Smooth muscle cell (in vitro differentiated cells): ENCODE measurements at regions not wholly inside any gene's neighbourhood (a gene's known extent, or its start where the extent isn't known, plus 50 kb on each side); places are given as distances from the start of the nearest gene placed in this dataset.

Experiments
- DNase-seq: peaks from one replicate; lab custom pipeline; 2025; ENCODE audit not compliant: unreplicated experiment; lab: John Stamatoyannopoulos, UW
- H2AFZ ChIP-seq: fragments of 200-600 bp; sonication (generic); 2 replicates; pipeline ENCODE4 v1.6.0; 2016; ENCODE audit warnings: antibody characterized with exemption, low read depth, mild to moderate bottlenecking
- H3F3A ChIP-seq: fragments of 200-600 bp; sonication (generic); 2 replicates; pipeline ENCODE4 v1.6.0; 2017; ENCODE audit warnings: antibody characterized with exemption, low read depth
- H3K27ac ChIP-seq: fragments of 200-600 bp; sonication (generic); 2 replicates; pipeline ENCODE4 v1.5.1; 2016; ENCODE audit warnings: low read depth, mild to moderate bottlenecking
- H3K27me3 ChIP-seq: fragments of 200-600 bp; sonication (generic); 2 replicates; pipeline ENCODE4 v1.6.1; 2016; ENCODE audit warnings: low read depth, mild to moderate bottlenecking
- H3K36me3 ChIP-seq: fragments of 200-600 bp; sonication (generic); 2 replicates; pipeline ENCODE4 v1.5.1; 2016; ENCODE audit warnings: low read depth
- H3K4me1 ChIP-seq: fragments of 200-600 bp; sonication (generic); 2 replicates; pipeline ENCODE4 v1.5.1; 2016; ENCODE audit warnings: low read depth
- H3K4me2 ChIP-seq: fragments of 200-600 bp; sonication (generic); 2 replicates; pipeline ENCODE4 v1.6.0; 2016; ENCODE audit warnings: mild to moderate bottlenecking
- H3K4me3 ChIP-seq: fragments of 200-600 bp; sonication (generic); 2 replicates; pipeline ENCODE4 v1.5.1; 2016; ENCODE audit warnings: mild to moderate bottlenecking
- H3K79me2 ChIP-seq: fragments of 200-600 bp; sonication (generic); 2 replicates; pipeline ENCODE4 v1.6.0; 2016; ENCODE audit warnings: low read depth, mild to moderate bottlenecking
- H3K9ac ChIP-seq: fragments of 200-600 bp; sonication (generic); 2 replicates; pipeline ENCODE4 v1.6.0; 2016; ENCODE audit warnings: low read depth
- H3K9me3 ChIP-seq: fragments of 200-600 bp; sonication (generic); replicated peaks from 2 replicates; pipeline ENCODE4 v1.5.1; 2016; ENCODE audit warnings: low read depth
- H4K20me1 ChIP-seq: fragments of 200-600 bp; sonication (generic); 2 replicates; pipeline ENCODE4 v1.6.0; 2016; ENCODE audit warnings: low read depth
- WGBS: methylation state at CpG from one replicate; pipeline ENCODE4 v1.1.7; 2016; ENCODE audit warnings: low lambda C conversion rate; 5-methylcytosine and 5-hydroxymethylcytosine counted together
- TF ChIP-seq, protein P1 (sequence below): fragments of 200-600 bp; sonication (generic); IDR thresholded peaks from 2 replicates; pipeline ENCODE4 v1.5.1; 2017; ENCODE audit warnings: borderline replicate concordance, mild to moderate bottlenecking, antibody characterized with exemption; ENCODE audit not compliant: insufficient read depth, poor library complexity, severe bottlenecking

DNA sequence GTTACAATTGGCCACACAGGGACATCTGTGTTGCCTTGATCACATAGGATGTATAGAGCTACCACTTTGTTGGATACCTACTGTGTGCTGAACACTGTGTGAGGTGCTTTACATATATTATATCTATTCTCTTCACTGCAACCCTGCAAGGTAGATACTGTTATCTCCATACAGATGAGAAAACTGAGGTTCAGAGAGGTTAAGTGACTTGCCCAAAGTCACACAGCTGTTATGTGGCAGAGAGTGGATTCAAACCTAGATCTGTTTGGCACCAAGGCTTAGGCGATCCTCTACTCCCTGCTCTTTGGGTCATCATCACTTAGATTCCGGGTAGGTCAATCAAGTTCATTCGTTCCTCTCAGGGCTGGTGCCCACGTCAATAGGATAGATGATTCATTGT, 260.5 kb upstream of the IRX3 start:
- no peak for DNase-seq
- 96% methylated on average over 4 of the region's 4 CpGs for WGBS

DNA sequence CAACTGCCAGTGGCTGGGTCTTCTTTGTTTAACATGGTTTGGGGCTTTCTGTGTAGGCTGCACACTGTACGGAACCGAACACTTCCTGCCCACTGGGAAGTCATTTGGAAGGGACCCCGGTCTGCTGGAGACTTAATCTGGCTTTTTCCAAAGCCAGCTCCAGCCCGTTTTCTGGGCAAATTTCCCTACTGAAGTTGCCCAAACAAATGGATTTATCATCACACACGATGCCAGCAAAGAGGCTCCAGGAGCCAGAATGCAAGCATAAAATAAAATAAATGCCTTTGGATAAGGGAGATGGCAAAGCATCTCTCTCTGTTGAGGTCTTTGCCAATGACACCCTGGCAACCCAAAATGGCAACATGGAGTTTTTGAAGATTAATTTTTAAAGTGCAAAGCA, 259.9 kb upstream of the IRX3 start:
- H4K20me1 ChIP-seq: no peaks in the 10 kb centered on the region
- H3F3A ChIP-seq: no peaks in the 10 kb centered on the region
- H3K27ac ChIP-seq: no peak overlapping the region
- H3K4me1 ChIP-seq: no peaks in the 10 kb centered on the region
- H3K9me3 ChIP-seq: no peaks in the 10 kb centered on the region
- no peaks in the 10 kb centered on the region for H3K79me2 ChIP-seq
- DNase-seq: no peak
- H3K36me3 ChIP-seq: no peaks in the 10 kb centered on the region
- H3K4me2 ChIP-seq: no peak overlapping the region
- H3K4me3 ChIP-seq: no peak overlapping the region
- no peak overlapping the region for H3K9ac ChIP-seq
- no peak overlapping the region for H2AFZ ChIP-seq
- peaks cover 53% of the 10 kb centered on the region for H3K27me3 ChIP-seq
- TF ChIP-seq, protein P1, sequence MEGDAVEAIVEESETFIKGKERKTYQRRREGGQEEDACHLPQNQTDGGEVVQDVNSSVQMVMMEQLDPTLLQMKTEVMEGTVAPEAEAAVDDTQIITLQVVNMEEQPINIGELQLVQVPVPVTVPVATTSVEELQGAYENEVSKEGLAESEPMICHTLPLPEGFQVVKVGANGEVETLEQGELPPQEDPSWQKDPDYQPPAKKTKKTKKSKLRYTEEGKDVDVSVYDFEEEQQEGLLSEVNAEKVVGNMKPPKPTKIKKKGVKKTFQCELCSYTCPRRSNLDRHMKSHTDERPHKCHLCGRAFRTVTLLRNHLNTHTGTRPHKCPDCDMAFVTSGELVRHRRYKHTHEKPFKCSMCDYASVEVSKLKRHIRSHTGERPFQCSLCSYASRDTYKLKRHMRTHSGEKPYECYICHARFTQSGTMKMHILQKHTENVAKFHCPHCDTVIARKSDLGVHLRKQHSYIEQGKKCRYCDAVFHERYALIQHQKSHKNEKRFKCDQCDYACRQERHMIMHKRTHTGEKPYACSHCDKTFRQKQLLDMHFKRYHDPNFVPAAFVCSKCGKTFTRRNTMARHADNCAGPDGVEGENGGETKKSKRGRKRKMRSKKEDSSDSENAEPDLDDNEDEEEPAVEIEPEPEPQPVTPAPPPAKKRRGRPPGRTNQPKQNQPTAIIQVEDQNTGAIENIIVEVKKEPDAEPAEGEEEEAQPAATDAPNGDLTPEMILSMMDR: no peak
- 88% methylated on average over 5 of the region's 5 CpGs for WGBS

More for the DNA sequence above, 260.5 kb upstream of the IRX3 start:
- no peak overlapping the region for H3K4me2 ChIP-seq
- no peaks in the 10 kb centered on the region for H3F3A ChIP-seq
- no peaks in the 10 kb centered on the region for H4K20me1 ChIP-seq
- no peak overlapping the region for H3K9ac ChIP-seq
- H3K4me1 ChIP-seq: no peaks in the 10 kb centered on the region
- no peaks in the 10 kb centered on the region for H3K36me3 ChIP-seq
- TF ChIP-seq, protein P1: no peak
- no peak overlapping the region for H2AFZ ChIP-seq
- no peak overlapping the region for H3K27ac ChIP-seq
- no peaks in the 10 kb centered on the region for H3K9me3 ChIP-seq
- no peaks in the 10 kb centered on the region for H3K79me2 ChIP-seq
- peaks cover 49% of the 10 kb centered on the region for H3K27me3 ChIP-seq
- H3K4me3 ChIP-seq: no peak overlapping the region

DNA sequence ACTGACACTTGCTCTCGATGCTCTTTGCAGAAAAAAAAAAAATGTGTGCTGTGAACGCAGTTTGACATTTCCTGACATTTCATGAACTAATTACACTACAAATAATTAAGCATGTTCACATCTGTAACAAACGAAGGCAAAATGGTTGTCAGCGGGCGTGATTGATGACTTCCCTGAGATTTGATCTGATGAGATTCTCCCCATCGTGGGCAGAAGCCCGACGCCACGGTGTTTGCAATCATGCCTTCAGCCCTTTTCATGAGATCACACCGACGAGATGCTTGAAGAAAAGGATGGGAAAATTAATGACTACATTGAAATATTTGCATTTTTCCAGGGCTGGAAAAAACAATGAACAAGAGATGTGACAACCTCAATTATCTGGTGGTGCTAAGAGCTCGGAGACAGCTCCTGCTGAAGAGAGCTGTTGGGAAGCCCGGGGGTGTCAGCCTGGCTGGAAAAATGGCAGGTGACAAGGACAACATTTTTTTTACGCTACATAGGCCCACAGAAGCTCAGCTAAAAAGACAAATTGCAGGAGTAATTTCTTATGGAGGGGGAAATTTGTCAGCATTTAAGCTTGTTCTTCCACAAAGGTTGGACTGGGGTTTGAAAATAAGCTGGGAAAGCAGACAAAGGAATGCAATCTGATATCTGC, 259.4 kb upstream of the IRX3 start:
- H3K4me2 ChIP-seq: no peak overlapping the region

More for the DNA sequence above, 259.4 kb upstream of the IRX3 start:
- Histone ChIP-seq H4K20me1 (no peaks in the 10 kb centered on the region), H3K9me3 (no peaks in the 10 kb centered on the region), H3K4me1 (no peaks in the 10 kb centered on the region), H2AFZ (no peak overlapping the region), H3K9ac (no peak overlapping the region), H3K27ac (no peak overlapping the region), H3K36me3 (no peaks in the 10 kb centered on the region), H3K79me2 (no peaks in the 10 kb centered on the region), H3K27me3 (peaks cover 58% of the 10 kb centered on the region), H3F3A (no peaks in the 10 kb centered on the region), H3K4me3 (no peak overlapping the region)
- TF ChIP-seq, protein P1: no peak
- DNase-seq: no peak
- 90% methylated on average over 14 of the region's 14 CpGs for WGBS
